ENCODE measurements at regions not wholly inside any gene's neighbourhood (a gene's known extent, or its start where the extent isn't known, plus 50 kb on each side); places are given as distances from the start of the nearest gene placed in this dataset.

DNA sequence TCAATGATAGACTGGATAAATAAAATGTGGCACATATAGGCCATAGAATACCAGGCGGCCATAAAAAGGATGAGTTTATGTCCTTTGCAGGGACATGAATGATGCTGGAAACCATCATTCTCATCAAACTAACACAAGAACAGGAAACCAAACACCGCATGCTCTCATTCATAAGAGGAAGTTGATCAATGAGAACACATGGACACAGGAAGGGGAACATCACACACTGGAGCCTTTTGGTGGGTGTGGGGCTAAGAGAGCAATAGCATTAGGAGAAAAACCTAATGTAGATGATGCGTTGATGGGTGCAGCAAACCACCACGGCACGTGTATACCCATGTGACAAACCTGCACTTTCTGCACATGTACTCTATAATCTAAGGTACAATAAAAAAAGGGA, 883.4 kb upstream of the PRMT6 start:
- Histone ChIP-seq H3K4me1 (ENCODE audit: control insufficient read depth in 1 of 2, low read depth in 2 of 2) (no peaks in the 10 kb centered on the region), H3K4me3 (no peak overlapping the region), H3K27ac (no peak overlapping the region), H3K27me3 (replicated peaks; ENCODE audit: insufficient read depth) (no peaks in the 10 kb centered on the region), H3K9me3 (no peaks in the 10 kb centered on the region), H3K36me3 (no peaks in the 10 kb centered on the region)
- DNase-seq (ENCODE audit: low spot score) = no peak
- ATAC-seq (ENCODE audit: insufficient number of reproducible peaks, low FRiP score, low read depth) = no peak
- TF ChIP-seq, protein P1, sequence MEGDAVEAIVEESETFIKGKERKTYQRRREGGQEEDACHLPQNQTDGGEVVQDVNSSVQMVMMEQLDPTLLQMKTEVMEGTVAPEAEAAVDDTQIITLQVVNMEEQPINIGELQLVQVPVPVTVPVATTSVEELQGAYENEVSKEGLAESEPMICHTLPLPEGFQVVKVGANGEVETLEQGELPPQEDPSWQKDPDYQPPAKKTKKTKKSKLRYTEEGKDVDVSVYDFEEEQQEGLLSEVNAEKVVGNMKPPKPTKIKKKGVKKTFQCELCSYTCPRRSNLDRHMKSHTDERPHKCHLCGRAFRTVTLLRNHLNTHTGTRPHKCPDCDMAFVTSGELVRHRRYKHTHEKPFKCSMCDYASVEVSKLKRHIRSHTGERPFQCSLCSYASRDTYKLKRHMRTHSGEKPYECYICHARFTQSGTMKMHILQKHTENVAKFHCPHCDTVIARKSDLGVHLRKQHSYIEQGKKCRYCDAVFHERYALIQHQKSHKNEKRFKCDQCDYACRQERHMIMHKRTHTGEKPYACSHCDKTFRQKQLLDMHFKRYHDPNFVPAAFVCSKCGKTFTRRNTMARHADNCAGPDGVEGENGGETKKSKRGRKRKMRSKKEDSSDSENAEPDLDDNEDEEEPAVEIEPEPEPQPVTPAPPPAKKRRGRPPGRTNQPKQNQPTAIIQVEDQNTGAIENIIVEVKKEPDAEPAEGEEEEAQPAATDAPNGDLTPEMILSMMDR (IDR thresholded peaks at IDR 0.05) = no peak

DNA sequence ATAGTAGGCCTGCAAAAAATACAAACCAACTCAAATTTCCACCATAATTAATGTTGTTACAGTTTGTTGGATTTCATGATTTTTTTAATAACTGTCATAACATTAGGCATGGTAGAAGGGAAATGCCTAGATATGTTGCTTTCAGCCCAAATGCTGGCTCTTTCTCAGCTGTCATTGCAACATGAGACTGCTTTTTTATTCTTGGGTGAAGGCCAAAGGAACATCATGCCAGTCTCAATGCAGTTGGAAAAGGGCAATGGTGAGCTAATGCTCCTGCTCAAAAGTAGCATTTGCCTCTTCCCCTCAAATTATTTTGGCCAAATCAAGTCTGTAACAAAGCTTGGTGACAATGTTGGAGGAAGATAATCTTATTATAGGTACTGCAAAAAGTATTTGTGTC, 877.7 kb upstream of the PRMT6 start:
- no peaks in the 10 kb centered on the region for H3K36me3 ChIP-seq
- DNase-seq (ENCODE audit: low spot score) (no peak), ATAC-seq (ENCODE audit: insufficient number of reproducible peaks, low FRiP score, low read depth) (no peak)
- H3K4me1 ChIP-seq (ENCODE audit: control insufficient read depth in 1 of 2, low read depth in 2 of 2) = no peaks in the 10 kb centered on the region
- H3K27me3 ChIP-seq (replicated peaks; ENCODE audit: insufficient read depth) = no peaks in the 10 kb centered on the region
- TF ChIP-seq, protein P1 (IDR thresholded peaks at IDR 0.05) = no peak
- H3K9me3 ChIP-seq = no peaks in the 10 kb centered on the region
- H3K4me3 ChIP-seq = no peak overlapping the region
- no peak overlapping the region for H3K27ac ChIP-seq

DNA sequence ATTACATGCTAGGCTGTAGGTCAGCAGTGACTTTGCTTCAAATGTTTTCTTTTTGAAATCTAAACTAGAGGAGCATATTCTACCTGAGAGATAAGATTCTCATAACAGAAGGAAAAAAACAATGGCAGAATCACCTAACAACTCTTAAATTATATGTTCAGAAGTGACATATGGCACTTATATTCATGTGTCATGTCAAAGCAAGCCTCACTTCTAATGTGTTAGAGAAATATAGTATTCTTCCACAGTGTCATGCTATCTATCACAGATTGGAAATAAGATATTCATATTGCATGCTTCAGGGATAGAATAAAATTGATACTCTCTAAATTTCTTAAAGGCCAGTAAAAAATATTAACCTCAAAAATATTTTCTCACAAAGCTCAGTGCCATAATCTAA, 874.6 kb upstream of the PRMT6 start:
- Histone ChIP-seq H3K27me3 (replicated peaks; ENCODE audit: insufficient read depth) (no peaks in the 10 kb centered on the region), H3K4me3 (no peak overlapping the region), H3K27ac (no peak overlapping the region), H3K4me1 (ENCODE audit: control insufficient read depth in 1 of 2, low read depth in 2 of 2) (no peaks in the 10 kb centered on the region), H3K36me3 (no peaks in the 10 kb centered on the region), H3K9me3 (no peaks in the 10 kb centered on the region)
- DNase-seq (ENCODE audit: low spot score) = no peak
- TF ChIP-seq, protein P1 (IDR thresholded peaks at IDR 0.05) = no peak
- no peak for ATAC-seq (ENCODE audit: insufficient number of reproducible peaks, low FRiP score, low read depth)

DNA sequence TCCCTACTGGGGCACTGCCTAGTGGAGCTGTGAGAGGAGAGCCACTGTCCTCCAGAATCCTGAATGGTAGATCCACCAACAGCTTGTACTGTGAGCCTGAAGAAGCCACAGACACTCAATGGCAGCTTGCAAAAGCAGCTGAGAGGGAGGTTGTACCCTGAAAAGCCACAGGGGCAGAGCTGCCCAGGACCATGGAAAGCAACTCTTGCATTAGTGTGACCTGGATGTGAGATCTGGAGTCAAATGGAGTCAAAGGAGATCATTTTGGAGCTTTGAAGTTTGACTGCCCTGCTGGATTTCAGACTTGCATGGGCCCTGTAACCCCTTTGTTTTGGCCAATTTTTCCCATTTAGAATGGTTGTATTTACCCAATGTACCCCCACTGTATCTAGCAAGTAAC, 871.4 kb upstream of the PRMT6 start:
- DNase-seq (ENCODE audit: low spot score) = no peak
- TF ChIP-seq, protein P1 (IDR thresholded peaks at IDR 0.05) = no peak
- no peak for ATAC-seq (ENCODE audit: insufficient number of reproducible peaks, low FRiP score, low read depth)
- no peaks in the 10 kb centered on the region for H3K36me3 ChIP-seq
- no peaks in the 10 kb centered on the region for H3K9me3 ChIP-seq
- no peak overlapping the region for H3K27ac ChIP-seq
- no peaks in the 10 kb centered on the region for H3K27me3 ChIP-seq (replicated peaks; ENCODE audit: insufficient read depth)
- no peak overlapping the region for H3K4me3 ChIP-seq
- H3K4me1 ChIP-seq (ENCODE audit: control insufficient read depth in 1 of 2, low read depth in 2 of 2) = no peaks in the 10 kb centered on the region

DNA sequence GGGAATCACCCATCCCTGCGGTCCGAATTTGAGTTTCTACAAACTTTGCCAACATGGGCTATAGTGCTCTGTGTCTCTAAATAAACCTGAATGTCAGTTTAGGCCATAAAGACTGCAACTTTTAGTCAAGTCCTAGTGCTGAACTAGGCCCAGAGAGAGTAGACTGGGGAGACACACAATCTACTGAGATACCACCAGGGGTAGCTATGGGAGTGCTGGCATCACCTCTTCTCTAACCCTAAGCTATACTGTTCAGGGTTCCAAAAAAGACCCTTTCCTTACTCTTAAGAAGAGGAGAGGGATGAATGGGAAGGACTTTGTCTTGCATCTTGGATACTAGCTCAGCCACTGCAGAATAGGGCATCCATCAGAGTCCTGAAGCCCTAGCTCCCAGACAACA, 866.7 kb upstream of the PRMT6 start:
- no peak for ATAC-seq (ENCODE audit: insufficient number of reproducible peaks, low FRiP score, low read depth)
- Histone ChIP-seq H3K27me3 (replicated peaks; ENCODE audit: insufficient read depth) (no peaks in the 10 kb centered on the region), H3K36me3 (no peaks in the 10 kb centered on the region), H3K4me3 (no peak overlapping the region), H3K9me3 (peaks cover under 1% of the 10 kb centered on the region), H3K4me1 (ENCODE audit: control insufficient read depth in 1 of 2, low read depth in 2 of 2) (no peaks in the 10 kb centered on the region), H3K27ac (no peak overlapping the region)
- TF ChIP-seq, protein P1 (IDR thresholded peaks at IDR 0.05) = no peak
- DNase-seq (ENCODE audit: low spot score) = no peak

Data from thoracic aorta (tissue), 2 donors.